HG03025 (cell line): ENCODE measurements at regions not wholly inside any gene's neighbourhood (a gene's known extent, or its start where the extent isn't known, plus 50 kb on each side); places are given as distances from the start of the nearest gene placed in this dataset.

Experiments used
- ATAC-seq: cut with Tn5 transposase; IDR thresholded peaks from one replicate; pipeline ENCODE4 v1.9.1; 2021; ENCODE audit warnings: mild to moderate bottlenecking, moderate library complexity; ENCODE audit not compliant: unreplicated experiment, low FRiP score

- no peak for ATAC-seq
Measured at GRCh38 chr5:61650661-61651060, 318.6 kb downstream of the ZSWIM6 start.

GRCh38 chr5:61651195-61651594 is 319.1 kb downstream of the ZSWIM6 start:
- no peak for ATAC-seq

- no peak for ATAC-seq
Measured at GRCh38 chr5:61652916-61653315, 320.9 kb downstream of the ZSWIM6 start.

GRCh38 chr5:61653807-61654580 is 321.9 kb downstream of the ZSWIM6 start:
- ATAC-seq: no peak

GRCh38 chr5:61654876-61655275 is 322.8 kb downstream of the ZSWIM6 start:
- ATAC-seq: no peak

GRCh38 chr5:61657010-61657409 is 325.0 kb downstream of the ZSWIM6 start:
- ATAC-seq: no peak

GRCh38 chr5:61657686-61658085 is 325.6 kb downstream of the ZSWIM6 start:
- no peak for ATAC-seq

GRCh38 chr5:61658592-61659008 is 326.5 kb downstream of the ZSWIM6 start:
- peak; percentile 63 for ATAC-seq

- no peak for ATAC-seq
Measured at GRCh38 chr5:61659221-61659696, 327.2 kb downstream of the ZSWIM6 start.

GRCh38 chr5:61662670-61663069 is 330.6 kb downstream of the ZSWIM6 start:
- no peak for ATAC-seq

GRCh38 chr5:61666064-61666621 is 334.1 kb downstream of the ZSWIM6 start:
- no peak for ATAC-seq

- ATAC-seq: no peak
Measured at GRCh38 chr5:61667525-61668218, 335.6 kb downstream of the ZSWIM6 start.

- no peak for ATAC-seq
Measured at GRCh38 chr5:61669531-61669930, 337.5 kb downstream of the ZSWIM6 start.

- no peak for ATAC-seq
Measured at GRCh38 chr5:61670941-61671340, 338.9 kb downstream of the ZSWIM6 start.

- ATAC-seq: no peak
Measured at GRCh38 chr5:61673007-61673735, 341.1 kb downstream of the ZSWIM6 start.

- ATAC-seq: no peak
Measured at GRCh38 chr5:61674378-61674777, 342.3 kb downstream of the ZSWIM6 start.

GRCh38 chr5:61675015-61675692 is 343.1 kb downstream of the ZSWIM6 start:
- ATAC-seq: no peak

GRCh38 chr5:61677220-61677619 is 345.2 kb downstream of the ZSWIM6 start:
- no peak for ATAC-seq

GRCh38 chr5:61678966-61679365 is 346.9 kb downstream of the ZSWIM6 start:
- ATAC-seq: no peak

GRCh38 chr5:61679562-61679961 is 347.5 kb downstream of the ZSWIM6 start:
- no peak for ATAC-seq
